SIG-M5 treated with dmso at 0.1 percent for 504 hours (cell line): ENCODE measurements at regions not wholly inside any gene's neighbourhood (a gene's known extent, or its start where the extent isn't known, plus 50 kb on each side); places are given as distances from the start of the nearest gene placed in this dataset.
"Not testable (repeated sequence)": the region's sequence is repeated elsewhere in the genome, so short reads cannot be mapped to it uniquely, and the experiment has no call there.

ENCODE experiments used
- DNase-seq: peaks from one replicate; lab custom pipeline; 2025; ENCODE audit not compliant: unreplicated experiment; lab: John Stamatoyannopoulos, UW

GRCh38 chr10:81548160-81548559 lies 326.8 kb upstream of the NRG3 start:
- DNase-seq: no peak

DNA sequence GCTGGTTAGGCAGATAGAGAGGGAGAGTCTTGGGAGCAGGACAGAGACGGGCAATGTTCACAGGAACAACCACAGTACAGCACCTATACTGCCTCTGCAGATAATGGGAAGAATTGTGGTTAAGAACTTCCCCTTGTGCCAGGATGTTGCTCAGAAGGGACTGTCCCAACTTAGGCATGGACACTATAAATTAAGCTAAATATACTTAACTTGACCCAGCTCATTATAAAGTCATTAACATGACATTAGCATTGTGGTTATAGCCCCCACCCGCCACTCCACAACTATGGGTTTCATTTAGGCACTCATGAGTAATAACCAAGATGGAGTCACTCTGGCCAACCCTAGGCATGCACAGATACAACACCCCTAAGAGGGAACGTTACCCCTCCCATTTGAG lies 310.9 kb upstream of the NRG3 start:
- DNase-seq: no peak

DNA sequence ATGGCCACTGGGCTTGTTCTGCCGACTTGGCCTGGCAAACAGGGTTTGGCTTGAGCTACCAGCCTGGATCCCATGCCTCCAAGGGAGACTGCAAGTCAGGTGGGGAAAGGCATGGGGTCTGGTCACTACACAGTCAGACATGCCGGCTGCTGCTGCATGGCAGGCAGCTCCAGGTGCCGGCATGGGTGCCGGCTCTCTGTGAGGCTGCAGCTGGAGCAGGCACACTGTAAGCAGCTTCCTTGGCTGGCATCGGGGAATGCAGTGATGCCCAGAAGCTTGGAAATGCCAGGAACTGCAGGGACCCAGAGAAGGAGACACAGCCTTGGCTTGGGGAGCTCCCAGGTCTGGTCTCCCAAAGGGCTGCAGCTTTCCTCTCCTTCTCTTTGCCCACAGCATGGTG lies 305.5 kb upstream of the NRG3 start:
- DNase-seq: no peak

DNA sequence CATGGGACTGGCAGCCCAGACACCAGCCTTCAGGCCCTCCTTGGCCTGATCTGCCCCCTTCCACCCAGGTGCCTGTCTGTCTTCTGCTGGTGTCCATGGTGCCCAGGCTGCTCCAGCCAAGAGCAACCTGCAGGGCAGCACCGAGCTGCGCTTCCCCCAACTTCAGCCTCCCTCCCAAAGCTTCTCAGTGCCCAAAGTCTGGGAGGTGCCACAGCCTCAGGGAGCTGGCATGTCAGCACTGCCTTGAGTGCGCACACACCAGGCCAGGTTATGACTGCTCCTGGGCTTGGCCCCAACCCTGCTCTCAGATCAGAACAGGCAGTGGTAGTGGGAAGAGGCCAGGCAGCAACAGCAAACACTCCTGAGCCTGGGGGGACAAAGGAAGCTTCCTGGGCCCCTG lies 304.6 kb upstream of the NRG3 start:
- no peak for DNase-seq

- no peak for DNase-seq
Measured at GRCh38 chr10:81570878-81571794, 303.9 kb upstream of the NRG3 start.

DNA sequence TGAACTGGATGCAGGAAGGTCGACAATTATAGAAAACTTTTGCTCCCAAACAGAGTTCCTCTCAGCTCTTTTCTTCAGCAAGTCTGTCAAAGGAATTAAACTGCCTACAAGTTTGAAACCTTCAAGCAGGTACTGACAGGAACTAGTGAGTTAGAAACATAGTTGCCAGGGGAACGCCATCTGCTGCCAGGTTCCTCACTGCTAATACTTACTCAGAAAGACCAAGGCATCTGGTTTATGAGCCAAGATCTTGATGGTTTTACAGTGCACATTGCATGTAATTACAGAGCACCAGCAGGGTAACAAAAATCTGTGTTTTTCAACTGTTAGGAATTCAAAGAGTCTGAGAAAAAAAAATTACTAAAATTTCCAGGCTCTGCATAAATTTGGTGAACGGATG lies 300.0 kb upstream of the NRG3 start:
- no peak for DNase-seq

- no peak for DNase-seq
Measured at GRCh38 chr10:81576336-81576735, 298.7 kb upstream of the NRG3 start.

DNA sequence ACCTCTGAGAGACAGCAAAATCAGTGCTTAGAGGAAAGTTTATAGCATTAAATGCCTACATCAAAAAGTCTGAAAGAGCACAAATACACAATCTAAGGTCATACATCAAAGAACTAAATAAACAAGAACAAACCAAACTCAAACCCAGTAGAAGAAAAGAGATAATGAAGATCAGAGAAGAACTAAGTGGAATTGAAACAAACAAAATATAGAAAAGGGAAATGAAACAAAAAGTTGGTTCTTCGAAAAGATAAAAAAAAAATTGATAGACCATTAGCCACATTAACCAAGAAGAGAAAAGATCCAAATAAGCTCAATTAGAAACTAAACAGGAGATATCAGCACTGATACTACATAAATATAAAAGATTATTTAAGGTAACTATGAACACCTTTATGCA lies 280.0 kb upstream of the NRG3 start:
- DNase-seq: no peak

GRCh38 chr10:81600185-81600584 lies 274.8 kb upstream of the NRG3 start:
- peak; percentile 2 for DNase-seq

DNA sequence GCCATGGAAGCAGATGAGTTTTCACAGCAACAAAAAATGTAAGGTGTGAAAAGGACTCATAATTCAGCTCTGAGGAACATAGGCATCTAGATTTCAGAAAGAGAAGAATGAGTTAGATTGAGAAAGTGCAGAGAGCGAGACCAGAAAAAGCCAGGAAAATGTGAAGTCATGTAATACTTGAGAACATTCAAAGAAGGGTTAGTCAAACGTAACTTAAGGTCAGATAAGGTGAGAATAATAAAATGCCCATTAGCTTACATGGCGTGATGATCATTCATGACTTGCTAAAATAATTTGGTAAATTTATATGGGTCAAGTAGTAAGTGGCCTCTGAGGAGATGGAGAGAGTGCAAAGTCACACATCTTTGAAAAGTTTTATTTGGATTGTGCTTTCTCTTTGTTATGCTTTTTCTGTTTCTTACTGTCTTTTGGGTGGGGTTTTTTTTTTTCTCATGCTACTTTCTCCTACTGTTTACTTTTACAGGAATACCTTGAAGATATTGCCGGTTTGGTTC lies 271.8 kb upstream of the NRG3 start:
- no peak for DNase-seq

- not testable (repeated sequence) for DNase-seq
Measured at GRCh38 chr10:81644485-81644884, 230.5 kb upstream of the NRG3 start.

GRCh38 chr10:81655986-81656385 lies 219.0 kb upstream of the NRG3 start:
- DNase-seq: no peak

GRCh38 chr10:81662837-81663236 lies 212.2 kb upstream of the NRG3 start:
- no peak for DNase-seq

- not testable (repeated sequence) for DNase-seq
Measured at GRCh38 chr10:81664800-81665199, 210.2 kb upstream of the NRG3 start.

GRCh38 chr10:81674941-81675340 lies 200.1 kb upstream of the NRG3 start:
- DNase-seq: no peak

DNA sequence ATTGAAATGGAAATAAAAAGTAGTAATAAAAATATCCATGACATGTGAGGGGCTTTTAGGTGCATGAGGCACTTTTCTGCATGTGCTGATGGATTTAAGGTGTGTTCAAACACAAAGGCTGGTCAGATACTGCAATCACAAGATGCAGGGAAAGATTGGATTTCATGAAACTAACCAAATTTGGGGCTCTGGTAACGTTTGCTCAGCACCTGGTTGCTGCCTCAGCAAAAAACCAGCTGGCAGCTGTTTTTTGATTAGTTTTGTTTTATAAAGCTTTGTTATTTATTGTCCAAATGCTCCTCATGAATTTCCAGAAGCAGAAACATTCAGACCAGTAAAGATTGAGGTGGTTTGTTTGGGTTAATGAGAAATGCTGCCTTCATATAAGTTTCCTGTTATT lies 195.7 kb upstream of the NRG3 start:
- no peak for DNase-seq

DNA sequence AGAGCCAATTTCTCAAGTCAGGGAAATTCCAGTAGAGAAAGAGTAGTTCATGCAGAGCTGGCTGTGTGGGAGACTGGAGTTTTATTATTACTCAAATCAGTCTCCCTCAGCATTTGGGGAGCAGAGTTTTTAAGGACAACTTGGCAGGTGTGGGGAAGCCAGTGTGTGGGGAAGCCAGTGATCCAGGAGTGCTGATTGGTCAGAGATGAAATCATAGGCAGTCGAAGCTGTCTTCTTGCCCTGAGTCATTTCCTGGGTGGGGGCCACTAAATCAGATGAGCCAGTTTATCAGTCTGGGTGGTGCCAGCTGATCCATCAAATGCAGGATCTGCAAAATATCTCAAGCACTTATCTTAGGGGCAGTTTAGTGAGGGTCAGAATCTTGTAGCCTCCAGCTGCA lies 194.6 kb upstream of the NRG3 start:
- DNase-seq: no peak

DNA sequence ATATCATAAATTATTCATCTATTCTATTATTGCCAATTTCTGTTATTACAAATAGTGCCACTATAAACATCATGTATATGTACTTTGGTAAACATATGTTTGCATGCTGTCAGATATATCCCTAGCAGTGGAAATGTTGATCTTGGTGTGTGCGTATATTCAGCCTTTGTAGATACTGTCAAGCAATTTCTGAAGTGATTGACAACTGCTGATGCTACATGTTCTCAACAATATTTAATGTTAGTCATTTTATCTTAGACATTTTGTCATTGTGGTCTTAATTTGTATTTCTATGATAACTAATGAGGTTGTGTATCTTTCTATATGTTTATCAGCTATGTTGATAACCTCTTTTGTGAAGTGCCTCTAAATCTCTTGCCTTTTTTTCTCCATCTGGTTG lies 186.5 kb upstream of the NRG3 start:
- DNase-seq: no peak

DNA sequence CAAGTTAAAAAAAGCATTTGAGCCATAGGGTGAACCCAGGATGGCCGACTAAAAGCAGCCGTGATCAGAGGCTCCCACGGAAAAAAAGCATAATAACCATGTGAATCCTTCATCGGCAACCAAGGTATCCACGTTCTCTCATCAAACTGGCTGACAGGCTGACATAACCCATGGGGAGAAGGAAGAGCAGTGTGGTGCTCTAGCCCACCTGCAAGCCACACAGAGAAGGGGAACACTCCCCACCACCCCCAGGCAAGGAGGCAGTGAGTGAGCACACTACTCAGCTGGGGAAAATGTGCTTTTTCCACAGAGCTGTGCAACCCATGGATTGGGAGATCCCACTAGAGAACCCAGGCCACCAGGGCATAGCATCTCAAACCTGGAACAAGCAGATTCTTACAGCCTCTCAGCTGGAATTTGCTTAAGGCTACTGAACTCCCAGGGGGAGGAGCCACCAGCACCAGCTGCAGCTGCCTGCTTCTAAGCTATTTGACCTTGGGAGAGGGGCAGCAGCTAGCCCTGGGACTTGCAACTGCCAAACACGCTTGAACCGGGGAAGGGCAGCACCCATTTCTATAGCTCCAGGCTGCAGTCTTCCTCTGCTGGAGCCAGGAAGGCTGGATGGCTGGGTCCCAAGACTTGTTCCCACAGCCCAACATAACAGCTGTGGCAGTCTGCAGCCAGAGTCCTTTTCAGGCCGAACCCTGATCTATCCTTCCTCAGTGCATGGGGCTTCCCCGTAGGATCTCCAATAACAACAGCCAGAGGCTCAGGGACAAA lies 178.2 kb upstream of the NRG3 start:
- DNase-seq: no peak

GRCh38 chr10:81704596-81704995 lies 170.4 kb upstream of the NRG3 start:
- no peak for DNase-seq

DNA sequence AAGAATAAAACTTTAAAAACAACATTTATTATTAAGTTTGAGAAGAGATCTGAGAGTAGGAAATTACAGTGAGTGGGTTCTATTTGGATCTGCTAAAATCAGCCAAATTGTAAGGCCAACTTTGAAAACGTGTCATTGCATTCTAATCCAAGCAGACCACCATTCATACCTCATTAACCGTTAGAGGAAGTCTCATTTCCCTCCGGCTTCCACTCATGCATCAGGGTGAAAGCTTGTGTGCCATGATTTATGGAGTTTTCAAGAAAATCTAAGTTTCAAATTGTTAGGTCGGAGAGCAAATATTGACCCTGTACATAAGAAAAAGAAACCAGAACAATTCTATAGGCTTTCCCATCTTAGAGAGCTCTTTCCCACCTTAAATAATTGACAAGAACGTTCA lies 166.6 kb upstream of the NRG3 start:
- no peak for DNase-seq

- DNase-seq: no peak
Measured at GRCh38 chr10:81708929-81709328, 166.1 kb upstream of the NRG3 start.
